Uterus (tissue), 3 donors: ENCODE measurements at regions not wholly inside any gene's neighbourhood (a gene's known extent, or its start where the extent isn't known, plus 50 kb on each side); places are given as distances from the start of the nearest gene placed in this dataset.

Source experiments
- DNase-seq, 2 donors: peaks; one replicate each; pipeline ENCODE4 v3.0.0-alpha.2; 2019 to 2020
- H3K27ac ChIP-seq, 2 donors: fragments of 200-600 bp; sonication (generic); 1 replicate in 1 of 2; 2 replicates in 1 of 2; pipeline ENCODE4 v1.5.1; 2016 to 2018
- H3K27me3 ChIP-seq, 2 donors: fragments of 200-600 bp; sonication (generic); one replicate each; pipeline ENCODE4 v1.5.1; 2018 to 2019; ENCODE audit warnings: control low read depth in 1 of 2
- H3K36me3 ChIP-seq, 2 donors: fragments of 200-600 bp; sonication (generic); one replicate each; pipeline ENCODE4 v1.5.1; 2019; ENCODE audit warnings: control low read depth in 1 of 2
- H3K4me1 ChIP-seq, 2 donors: fragments of 200-600 bp; sonication (generic); one replicate each; pipeline ENCODE4 v1.5.1; 2018 to 2019; ENCODE audit warnings: control low read depth in 1 of 2
- H3K4me3 ChIP-seq, 2 donors: fragments of 200-600 bp; sonication (generic); 1 replicate in 1 of 2; 2 replicates in 1 of 2; pipeline ENCODE4 v1.5.1; 2018 to 2019; ENCODE audit warnings: mild to moderate bottlenecking in 1 of 2
- H3K9me3 ChIP-seq, 2 donors: fragments of 200-600 bp; sonication (generic); one replicate each; pipeline ENCODE4 v1.5.1; 2019; ENCODE audit warnings: control low read depth in 1 of 2
- CTCF ChIP-seq, 4 experiments: fragments of 200-600 bp in 2 of 4; fragments of 450-650 bp in 2 of 4; sonication (generic) in 2 of 4; IDR thresholded peaks; one replicate each; pipeline ENCODE4 v1.5.1; 2016 to 2019; ENCODE audit warnings: antibody characterized with exemption in 4 of 4, mild to moderate bottlenecking in 2 of 4, moderate library complexity in 1 of 4
- POLR2A ChIP-seq, 2 donors: fragments of 450-650 bp; IDR thresholded peaks; one replicate each; pipeline ENCODE4 v1.6.1; 2016; ENCODE audit warnings: antibody characterized with exemption in 2 of 2, mild to moderate bottlenecking in 1 of 2, moderate library complexity in 1 of 2
- intact Hi-C: fragments of 100-400 bp; cut with DNase I; formaldehyde crosslinking; loops from one replicate; pipeline ENCODE4 v1.15.1; 2023; ENCODE audit warnings: low total_unique reads
- donor health status: DM: yes; HTN: yes; CAD: no.

GRCh38 chr13:89282241-89282640 lies 1611.1 kb downstream of the SLITRK5 start:
- no peak for TF ChIP-seq CTCF (IDR thresholded peaks at IDR 0.05)
- no peak for TF ChIP-seq POLR2A (IDR thresholded peaks at IDR 0.05)
- DNase-seq: no peak
- H3K36me3 ChIP-seq: no peaks in the 10 kb centered on the region
- H3K4me3 ChIP-seq: no peak overlapping the region
- H3K9me3 ChIP-seq: no peaks in the 10 kb centered on the region
- no peaks in the 10 kb centered on the region for H3K4me1 ChIP-seq
- intact Hi-C loops: no loop called here
- no peak overlapping the region for H3K27ac ChIP-seq
- H3K27me3 ChIP-seq: no peaks in the 10 kb centered on the region

DNA sequence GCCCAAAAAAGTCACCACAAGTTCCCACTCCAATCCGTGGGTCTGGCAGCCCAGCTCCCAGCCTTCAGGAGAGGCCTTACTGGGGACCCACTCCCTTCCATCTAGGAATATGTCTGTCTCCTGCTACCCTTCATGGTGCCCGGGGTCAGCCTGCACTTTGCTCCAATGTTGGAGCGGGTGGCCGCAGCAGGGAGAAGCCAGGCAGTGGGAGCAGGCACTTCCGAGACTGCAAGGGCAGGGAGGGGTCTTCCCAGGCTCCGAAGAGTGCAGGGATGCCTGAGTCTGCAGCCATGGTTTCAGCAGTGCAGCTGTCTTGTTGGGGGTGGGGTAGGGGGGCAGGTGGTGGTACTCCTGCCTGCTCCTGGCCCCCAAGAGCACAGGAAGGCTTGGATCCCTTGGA lies 1616.2 kb downstream of the SLITRK5 start:
- H3K36me3 ChIP-seq: no peaks in the 10 kb centered on the region
- no peaks in the 10 kb centered on the region for H3K9me3 ChIP-seq
- TF ChIP-seq CTCF (IDR thresholded peaks at IDR 0.05): no peak
- no peak for TF ChIP-seq POLR2A (IDR thresholded peaks at IDR 0.05)
- no peak for DNase-seq
- no peaks in the 10 kb centered on the region for H3K4me1 ChIP-seq
- H3K27me3 ChIP-seq: no peaks in the 10 kb centered on the region
- H3K27ac ChIP-seq: no peak overlapping the region
- no peak overlapping the region for H3K4me3 ChIP-seq
- intact Hi-C loops: no loop called here

DNA sequence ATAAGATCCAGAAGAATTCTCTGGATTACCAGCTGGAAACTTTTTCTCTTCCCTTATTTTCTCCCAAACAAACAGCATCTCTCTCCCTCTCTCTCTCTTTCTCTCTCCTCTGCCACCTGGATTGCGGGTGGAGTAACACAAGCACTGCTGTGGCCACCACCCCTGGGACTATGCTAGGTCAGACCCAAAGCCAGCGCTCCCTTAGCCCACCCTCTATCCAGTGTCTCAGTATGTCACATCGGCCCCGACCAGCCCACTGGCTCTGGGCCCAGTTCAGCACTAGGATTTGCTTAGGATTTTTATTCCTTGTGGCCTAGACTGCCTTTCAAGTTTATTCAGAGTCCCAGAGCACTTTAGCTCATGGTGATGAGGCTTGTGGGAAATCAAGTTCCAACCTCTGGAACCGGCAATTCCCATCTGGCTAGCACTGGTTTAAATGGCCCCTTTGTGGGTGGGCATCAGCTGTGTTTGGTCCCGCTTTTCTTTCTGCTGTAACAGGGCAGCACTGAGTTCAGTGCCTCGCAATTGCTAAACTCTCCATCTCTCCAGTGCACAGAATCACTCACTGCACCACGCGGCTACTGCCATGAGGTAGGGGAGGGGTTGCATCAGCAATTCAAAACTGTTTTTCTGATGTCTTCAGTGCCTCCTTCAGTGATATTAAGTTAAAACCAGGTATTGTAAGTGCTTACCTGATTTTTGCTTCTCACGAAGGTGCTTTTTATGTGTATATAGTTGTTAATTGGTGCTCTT lies 1623.1 kb downstream of the SLITRK5 start:
- DNase-seq: no peak
- Histone ChIP-seq H3K27ac (no peak overlapping the region), H3K27me3 (no peaks in the 10 kb centered on the region), H3K4me1 (no peaks in the 10 kb centered on the region), H3K9me3 (no peaks in the 10 kb centered on the region), H3K36me3 (no peaks in the 10 kb centered on the region), H3K4me3 (no peak overlapping the region)
- TF ChIP-seq CTCF (IDR thresholded peaks at IDR 0.05) (no peak), POLR2A (IDR thresholded peaks at IDR 0.05) (no peak)
- intact Hi-C loops: no loop called here

DNA sequence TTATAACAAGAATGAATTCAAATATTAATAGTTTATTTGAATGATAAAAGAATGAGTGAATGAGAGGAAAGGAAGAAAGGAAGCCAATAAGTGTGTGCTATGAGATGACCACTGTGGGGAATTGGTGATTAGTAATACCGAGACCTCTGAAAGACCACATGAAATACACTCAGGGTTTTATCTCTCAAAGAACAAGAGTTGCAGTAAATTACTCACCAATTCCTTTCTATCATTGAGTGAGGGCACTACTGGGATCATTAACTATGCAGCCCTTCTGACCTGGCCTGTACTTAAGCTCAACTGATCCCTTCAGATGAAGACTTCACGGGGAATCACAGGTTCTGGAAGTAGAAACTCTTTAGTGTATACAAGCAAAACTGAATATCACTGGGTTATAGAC lies 1636.1 kb downstream of the SLITRK5 start:
- Histone ChIP-seq H3K9me3 (no peaks in the 10 kb centered on the region), H3K27me3 (no peaks in the 10 kb centered on the region), H3K27ac (no peak overlapping the region), H3K4me3 (no peak overlapping the region), H3K4me1 (no peaks in the 10 kb centered on the region), H3K36me3 (no peaks in the 10 kb centered on the region)
- DNase-seq: no peak
- intact Hi-C loops: no loop called here
- no peak for TF ChIP-seq CTCF (IDR thresholded peaks at IDR 0.05)
- TF ChIP-seq POLR2A (IDR thresholded peaks at IDR 0.05): no peak

- Histone ChIP-seq H3K4me3 (no peak overlapping the region), H3K9me3 (no peaks in the 10 kb centered on the region), H3K27me3 (no peaks in the 10 kb centered on the region), H3K4me1 (no peaks in the 10 kb centered on the region), H3K36me3 (no peaks in the 10 kb centered on the region), H3K27ac (no peak overlapping the region)
- intact Hi-C loops: no loop called here
- TF ChIP-seq CTCF (IDR thresholded peaks at IDR 0.05) (no peak), POLR2A (IDR thresholded peaks at IDR 0.05) (no peak)
- no peak for DNase-seq
Measured at GRCh38 chr13:89310943-89311672, 1639.9 kb downstream of the SLITRK5 start.
